ENCODE measurements at regions not wholly inside any gene's neighbourhood (a gene's known extent, or its start where the extent isn't known, plus 50 kb on each side); places are given as distances from the start of the nearest gene placed in this dataset.

DNA sequence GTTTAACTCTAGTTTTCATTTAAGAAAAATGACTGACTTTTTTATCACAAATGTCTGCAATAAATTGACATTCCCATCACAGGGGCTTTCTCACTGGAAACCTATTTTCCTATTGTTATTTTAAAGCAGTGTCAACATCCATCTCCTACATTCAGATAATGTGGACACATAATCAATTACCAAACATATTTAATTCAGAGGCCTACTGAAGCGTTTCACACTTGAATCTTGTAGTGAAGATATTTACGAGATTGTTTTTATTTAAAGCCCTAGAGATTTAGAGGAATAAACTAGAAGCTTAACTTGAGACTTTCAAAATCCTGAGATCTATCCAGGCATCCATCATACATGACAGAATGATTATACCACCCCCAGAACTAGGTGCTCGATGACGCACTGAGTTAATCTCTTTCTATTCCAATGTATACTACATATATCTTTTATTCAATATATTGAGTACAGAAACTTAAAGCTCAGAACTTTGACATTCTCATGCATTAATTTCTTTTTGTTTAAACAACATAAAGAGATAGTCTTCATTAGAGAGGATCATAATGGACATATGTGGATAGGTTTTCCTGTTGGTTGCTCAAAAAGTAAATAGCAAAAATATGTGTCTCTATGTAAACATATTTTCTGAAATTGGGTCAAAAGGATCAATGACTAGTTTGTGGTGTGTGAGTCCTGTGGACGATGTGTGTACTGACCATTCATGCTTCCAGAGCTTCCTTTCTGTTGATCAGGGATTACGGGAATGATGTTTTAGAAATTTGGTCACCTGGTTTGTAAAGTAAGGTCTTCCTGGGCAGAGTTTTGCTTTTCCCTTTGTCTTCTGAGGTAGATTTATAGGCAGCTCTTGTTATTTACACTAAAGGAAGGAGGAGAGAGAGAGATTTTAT, 171.5 kb upstream of the HMCN1 start (continued):
- TF ChIP-seq ZSCAN21 (CRISPR knock-in tag; IDR thresholded peaks at IDR 0.05; ENCODE audit: borderline replicate concordance) = no peak
- no peak for TF ChIP-seq NFE2L2 (IDR thresholded peaks at IDR 0.05; ENCODE audit: low read length)
- no peak for TF ChIP-seq PPARG (CRISPR knock-in tag; conservative IDR thresholded peaks at IDR 0.05)
- TF ChIP-seq ZNF510 (CRISPR knock-in tag; IDR thresholded peaks at IDR 0.05; ENCODE audit: low read depth) = no peak
- TF ChIP-seq, protein P1, sequence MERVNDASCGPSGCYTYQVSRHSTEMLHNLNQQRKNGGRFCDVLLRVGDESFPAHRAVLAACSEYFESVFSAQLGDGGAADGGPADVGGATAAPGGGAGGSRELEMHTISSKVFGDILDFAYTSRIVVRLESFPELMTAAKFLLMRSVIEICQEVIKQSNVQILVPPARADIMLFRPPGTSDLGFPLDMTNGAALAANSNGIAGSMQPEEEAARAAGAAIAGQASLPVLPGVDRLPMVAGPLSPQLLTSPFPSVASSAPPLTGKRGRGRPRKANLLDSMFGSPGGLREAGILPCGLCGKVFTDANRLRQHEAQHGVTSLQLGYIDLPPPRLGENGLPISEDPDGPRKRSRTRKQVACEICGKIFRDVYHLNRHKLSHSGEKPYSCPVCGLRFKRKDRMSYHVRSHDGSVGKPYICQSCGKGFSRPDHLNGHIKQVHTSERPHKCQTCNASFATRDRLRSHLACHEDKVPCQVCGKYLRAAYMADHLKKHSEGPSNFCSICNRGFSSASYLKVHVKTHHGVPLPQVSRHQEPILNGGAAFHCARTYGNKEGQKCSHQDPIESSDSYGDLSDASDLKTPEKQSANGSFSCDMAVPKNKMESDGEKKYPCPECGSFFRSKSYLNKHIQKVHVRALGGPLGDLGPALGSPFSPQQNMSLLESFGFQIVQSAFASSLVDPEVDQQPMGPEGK (CRISPR knock-in tag; IDR thresholded peaks at IDR 0.05) = no peak
- TF ChIP-seq ZFP41 (CRISPR knock-in tag; IDR thresholded peaks at IDR 0.05; ENCODE audit: borderline replicate concordance) = no peak
- TF ChIP-seq GLI4 (CRISPR knock-in tag; IDR thresholded peaks at IDR 0.05; ENCODE audit: borderline replicate concordance) = no peak
- TF ChIP-seq, protein P2, sequence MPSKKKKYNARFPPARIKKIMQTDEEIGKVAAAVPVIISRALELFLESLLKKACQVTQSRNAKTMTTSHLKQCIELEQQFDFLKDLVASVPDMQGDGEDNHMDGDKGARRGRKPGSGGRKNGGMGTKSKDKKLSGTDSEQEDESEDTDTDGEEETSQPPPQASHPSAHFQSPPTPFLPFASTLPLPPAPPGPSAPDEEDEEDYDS (CRISPR knock-in tag; IDR thresholded peaks at IDR 0.05) = no peak
- TF ChIP-seq ZNF34 (CRISPR knock-in tag; IDR thresholded peaks at IDR 0.05; ENCODE audit: borderline replicate concordance) = no peak
- no peak for TF ChIP-seq ZNF672 (CRISPR knock-in tag; IDR thresholded peaks at IDR 0.05)
- TF ChIP-seq ZNF331 (CRISPR knock-in tag; IDR thresholded peaks at IDR 0.05) = no peak
- TF ChIP-seq, protein P3, sequence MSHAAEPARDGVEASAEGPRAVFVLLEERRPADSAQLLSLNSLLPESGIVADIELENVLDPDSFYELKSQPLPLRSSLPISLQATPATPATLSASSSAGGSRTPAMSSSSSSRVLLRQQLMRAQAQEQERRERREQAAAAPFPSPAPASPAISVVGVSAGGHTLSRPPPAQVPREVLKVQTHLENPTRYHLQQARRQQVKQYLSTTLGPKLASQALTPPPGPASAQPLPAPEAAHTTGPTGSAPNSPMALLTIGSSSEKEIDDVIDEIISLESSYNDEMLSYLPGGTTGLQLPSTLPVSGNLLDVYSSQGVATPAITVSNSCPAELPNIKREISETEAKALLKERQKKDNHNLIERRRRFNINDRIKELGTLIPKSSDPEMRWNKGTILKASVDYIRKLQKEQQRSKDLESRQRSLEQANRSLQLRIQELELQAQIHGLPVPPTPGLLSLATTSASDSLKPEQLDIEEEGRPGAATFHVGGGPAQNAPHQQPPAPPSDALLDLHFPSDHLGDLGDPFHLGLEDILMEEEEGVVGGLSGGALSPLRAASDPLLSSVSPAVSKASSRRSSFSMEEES (CRISPR knock-in tag; IDR thresholded peaks at IDR 0.05) = no peak
- no peak for TF ChIP-seq PHF5A (CRISPR knock-in tag; IDR thresholded peaks at IDR 0.05; ENCODE audit: low read depth, unreplicated experiment)
- no peak for TF ChIP-seq ZNF570 (CRISPR knock-in tag; IDR thresholded peaks at IDR 0.05; ENCODE audit: borderline replicate concordance)
